Ishikawa (cell line): ENCODE measurements at regions not wholly inside any gene's neighbourhood (a gene's known extent, or its start where the extent isn't known, plus 50 kb on each side); places are given as distances from the start of the nearest gene placed in this dataset.

ENCODE experiments used
- CEBPB ChIP-seq: IDR thresholded peaks from 2 replicates; pipeline ENCODE4 v1.6.1; 2012
- CREB1 ChIP-seq: IDR thresholded peaks from 2 replicates; pipeline ENCODE4 v1.6.1; 2012; ENCODE audit warnings: low read depth
- EGR1 ChIP-seq: IDR thresholded peaks from 2 replicates; pipeline ENCODE4 v1.6.1; 2012
- EP300 ChIP-seq: IDR thresholded peaks from 2 replicates; pipeline ENCODE4 v1.6.1; 2012; ENCODE audit warnings: borderline replicate concordance
- FOXM1 ChIP-seq: IDR thresholded peaks from 2 replicates; pipeline ENCODE4 v1.6.1; 2012; ENCODE audit warnings: low read depth, borderline replicate concordance
- NFIC ChIP-seq: IDR thresholded peaks from 2 replicates; pipeline ENCODE4 v1.6.1; 2012
- RAD21 ChIP-seq: IDR thresholded peaks from 2 replicates; pipeline ENCODE4 v1.6.1; 2012; ENCODE audit warnings: low read depth
- REST ChIP-seq: IDR thresholded peaks from 2 replicates; pipeline ENCODE4 v1.6.1; 2012; ENCODE audit warnings: low read depth, mild to moderate bottlenecking
- TAF1 ChIP-seq: IDR thresholded peaks from 2 replicates; pipeline ENCODE4 v1.6.1; 2012; ENCODE audit warnings: low read depth, mild to moderate bottlenecking
- TCF12 ChIP-seq: IDR thresholded peaks from 2 replicates; pipeline ENCODE4 v1.6.1; 2012; ENCODE audit warnings: low read depth
- TEAD4 ChIP-seq: IDR thresholded peaks from 2 replicates; pipeline ENCODE4 v1.6.1; 2012
- USF1 ChIP-seq: IDR thresholded peaks from 2 replicates; pipeline ENCODE4 v1.6.1; 2012
- YY1 ChIP-seq: IDR thresholded peaks from 2 replicates; pipeline ENCODE4 v1.6.1; 2012; ENCODE audit warnings: low read depth
- ZBTB7A ChIP-seq: IDR thresholded peaks from 2 replicates; pipeline ENCODE4 v1.6.1; 2012; ENCODE audit warnings: low read depth
- TF ChIP-seq, protein P1 (sequence below): IDR thresholded peaks from 2 replicates; pipeline ENCODE4 v1.6.1; 2012

DNA sequence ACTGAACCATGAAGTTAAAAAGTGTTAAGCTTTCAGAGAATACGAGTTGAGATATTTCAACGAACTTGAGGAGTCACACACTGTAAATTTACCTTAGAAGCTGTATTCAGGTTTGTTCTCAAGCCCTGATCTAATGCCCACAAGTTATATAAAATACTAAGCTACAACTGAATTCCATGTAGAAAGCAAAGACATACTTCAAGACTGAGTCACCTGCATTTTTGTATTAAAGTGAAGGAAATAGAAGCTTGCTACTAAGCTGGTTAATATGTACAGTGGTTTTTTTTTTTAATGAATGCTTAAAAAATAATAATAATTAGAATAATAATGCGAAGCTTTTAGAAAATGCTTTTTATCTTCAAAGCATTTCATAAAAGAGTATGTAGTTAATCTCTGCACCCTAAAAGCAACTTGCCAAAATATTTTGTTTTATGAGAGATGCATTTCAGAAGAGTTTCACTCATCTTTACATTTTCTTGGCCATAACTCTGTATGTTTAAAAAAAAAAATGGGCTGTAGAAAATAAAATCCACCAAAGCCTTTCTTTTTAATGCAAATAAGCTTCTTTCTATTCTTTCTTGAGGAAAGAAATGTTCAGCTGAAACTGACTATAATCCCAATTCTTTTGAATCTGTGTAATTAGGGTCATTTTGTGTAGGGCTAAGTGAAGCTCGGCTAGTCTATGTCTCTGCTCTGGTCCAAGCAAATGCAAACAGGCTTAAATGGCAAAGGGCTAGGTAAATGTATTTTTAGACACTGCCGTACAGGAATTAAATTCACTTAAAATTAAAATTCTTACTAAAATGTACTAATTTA lies 1047.5 kb upstream of the FLRT2 start:
- TF ChIP-seq YY1 (no peak), REST (no peak), CEBPB (no peak), EGR1 (no peak), ZBTB7A (no peak), NFIC (no peak), EP300 (no peak), TAF1 (no peak)
- TF ChIP-seq, protein P1, sequence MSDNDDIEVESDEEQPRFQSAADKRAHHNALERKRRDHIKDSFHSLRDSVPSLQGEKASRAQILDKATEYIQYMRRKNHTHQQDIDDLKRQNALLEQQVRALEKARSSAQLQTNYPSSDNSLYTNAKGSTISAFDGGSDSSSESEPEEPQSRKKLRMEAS: no peak

- TF ChIP-seq CEBPB (no peak), FOXM1 (no peak), TEAD4 (no peak), TCF12 (no peak), EGR1 (no peak), CREB1 (no peak), REST (no peak), YY1 (no peak), ZBTB7A (no peak), TAF1 (no peak)
- TF ChIP-seq, protein P1: no peak
These were observed 1046.9 kb upstream of the FLRT2 start for GRCh38 chr14:84483072-84483420.

DNA sequence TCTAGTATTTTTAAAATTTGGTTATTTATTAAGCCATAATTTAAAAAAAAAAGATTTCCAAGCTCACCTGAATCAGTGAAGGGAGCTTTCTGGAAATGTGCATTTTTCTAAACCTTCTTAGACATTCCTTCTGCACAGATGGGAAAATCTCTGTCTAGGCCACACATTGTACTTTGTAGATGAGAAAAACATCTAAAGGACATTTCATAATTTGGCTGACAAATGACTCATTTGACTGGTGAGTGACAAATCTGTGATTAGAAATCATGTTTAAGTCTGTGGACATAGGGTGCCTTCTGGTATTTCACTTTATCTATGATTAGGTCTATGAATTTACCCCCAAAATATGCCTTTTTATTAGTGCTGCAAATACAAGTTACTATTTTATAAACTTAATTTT lies 1044.9 kb upstream of the FLRT2 start:
- TF ChIP-seq, protein P1: no peak
- TF ChIP-seq TAF1: no peak
- no peak for TF ChIP-seq RAD21
- no peak for TF ChIP-seq CREB1
- no peak for TF ChIP-seq EP300
- no peak for TF ChIP-seq REST
- TF ChIP-seq USF1: no peak
- TF ChIP-seq FOXM1: no peak
- no peak for TF ChIP-seq NFIC
- TF ChIP-seq TEAD4: no peak
- TF ChIP-seq CEBPB: no peak
- no peak for TF ChIP-seq ZBTB7A
- TF ChIP-seq YY1: no peak
- TF ChIP-seq EGR1: no peak
- no peak for TF ChIP-seq TCF12

DNA sequence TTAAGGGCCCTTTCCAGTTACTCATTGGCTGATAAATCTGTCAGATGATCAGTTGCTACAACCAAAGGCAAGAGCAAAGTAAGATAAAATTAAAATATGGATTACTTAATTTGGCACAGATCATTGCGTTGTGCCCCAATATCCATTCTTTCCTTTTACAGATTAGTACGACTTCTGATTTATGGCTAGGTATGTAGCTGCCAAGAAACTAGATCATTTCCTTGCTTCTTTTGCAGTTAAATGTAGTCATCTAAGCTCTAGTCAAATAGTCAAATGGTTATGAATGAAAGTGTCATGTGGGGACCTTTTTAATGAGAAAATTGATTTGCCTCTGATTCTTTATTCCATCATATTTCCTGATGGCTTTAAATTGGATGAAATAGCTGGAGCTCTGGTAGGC lies 1039.9 kb upstream of the FLRT2 start:
- TF ChIP-seq FOXM1 (no peak), TEAD4 (no peak), RAD21 (no peak), USF1 (no peak), EGR1 (no peak), CREB1 (no peak), CEBPB (no peak), EP300 (no peak), NFIC (no peak)
- TF ChIP-seq, protein P1: no peak
